ENCODE measurements at regions not wholly inside any gene's neighbourhood (a gene's known extent, or its start where the extent isn't known, plus 50 kb on each side); places are given as distances from the start of the nearest gene placed in this dataset.

DNA sequence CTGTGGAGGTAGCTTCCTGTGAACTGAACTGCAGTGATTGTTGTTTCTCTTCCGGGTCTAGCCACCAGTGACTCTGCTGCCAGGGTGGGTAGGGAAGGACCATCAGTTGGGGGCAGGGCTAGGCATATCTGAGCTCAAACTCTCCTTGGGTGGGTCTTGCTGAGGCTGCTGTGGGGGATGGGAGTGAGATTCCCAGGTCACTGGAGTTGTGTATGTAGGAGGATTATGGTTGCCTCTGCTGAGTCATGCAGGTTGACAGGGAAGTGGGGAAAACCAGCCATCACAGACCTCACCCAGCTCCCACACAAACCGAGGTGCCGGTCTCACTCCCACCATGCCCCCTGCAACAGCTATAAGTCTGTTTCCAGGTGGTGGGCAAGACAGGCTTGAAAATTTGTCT lies 1937.8 kb downstream of the PCDH7 start:
- CTCF ChIA-PET = interaction anchor here (1.5 kb wide), 1 partner anchor 20 kb away, joined by 6 read pairs; no protein-coding TSS in a partner anchor
- no peak overlapping the region for H3K4me3 Mint-ChIP-seq (ENCODE audit: unreplicated experiment)
- intact Hi-C loops (cut with micrococcal nuclease) = no loop called here
- H3K27ac Mint-ChIP-seq (ENCODE audit: low read depth, unreplicated experiment) = no peak overlapping the region
- H3K9me3 Mint-ChIP-seq (ENCODE audit: unreplicated experiment) = peaks cover 16% of the 10 kb centered on the region
- no peak for DNase-seq (ENCODE audit: unreplicated experiment)
- TF ChIP-seq, protein P1, sequence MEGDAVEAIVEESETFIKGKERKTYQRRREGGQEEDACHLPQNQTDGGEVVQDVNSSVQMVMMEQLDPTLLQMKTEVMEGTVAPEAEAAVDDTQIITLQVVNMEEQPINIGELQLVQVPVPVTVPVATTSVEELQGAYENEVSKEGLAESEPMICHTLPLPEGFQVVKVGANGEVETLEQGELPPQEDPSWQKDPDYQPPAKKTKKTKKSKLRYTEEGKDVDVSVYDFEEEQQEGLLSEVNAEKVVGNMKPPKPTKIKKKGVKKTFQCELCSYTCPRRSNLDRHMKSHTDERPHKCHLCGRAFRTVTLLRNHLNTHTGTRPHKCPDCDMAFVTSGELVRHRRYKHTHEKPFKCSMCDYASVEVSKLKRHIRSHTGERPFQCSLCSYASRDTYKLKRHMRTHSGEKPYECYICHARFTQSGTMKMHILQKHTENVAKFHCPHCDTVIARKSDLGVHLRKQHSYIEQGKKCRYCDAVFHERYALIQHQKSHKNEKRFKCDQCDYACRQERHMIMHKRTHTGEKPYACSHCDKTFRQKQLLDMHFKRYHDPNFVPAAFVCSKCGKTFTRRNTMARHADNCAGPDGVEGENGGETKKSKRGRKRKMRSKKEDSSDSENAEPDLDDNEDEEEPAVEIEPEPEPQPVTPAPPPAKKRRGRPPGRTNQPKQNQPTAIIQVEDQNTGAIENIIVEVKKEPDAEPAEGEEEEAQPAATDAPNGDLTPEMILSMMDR (IDR thresholded peaks at IDR 0.05; ENCODE audit: unreplicated experiment) = no peak
- no peaks in the 10 kb centered on the region for H3K4me1 Mint-ChIP-seq (ENCODE audit: insufficient read depth, unreplicated experiment)
- H3K27me3 Mint-ChIP-seq (ENCODE audit: insufficient read depth, unreplicated experiment) = no peaks in the 10 kb centered on the region
- H3K36me3 Mint-ChIP-seq (ENCODE audit: insufficient read depth, unreplicated experiment) = no peaks in the 10 kb centered on the region
- POLR2A ChIA-PET = no interaction called here
- no TSS peak for BruUV-seq (replicated peaks)

- ChIA-PET POLR2A (no interaction called here), CTCF (no interaction called here)
- no peaks in the 10 kb centered on the region for H3K4me1 Mint-ChIP-seq (ENCODE audit: insufficient read depth, unreplicated experiment)
- intact Hi-C loops (cut with micrococcal nuclease) = no loop called here
- H3K27me3 Mint-ChIP-seq (ENCODE audit: insufficient read depth, unreplicated experiment) = no peaks in the 10 kb centered on the region
- no peak for DNase-seq (ENCODE audit: unreplicated experiment)
- no TSS peak for BruUV-seq (replicated peaks)
- TF ChIP-seq, protein P1 (IDR thresholded peaks at IDR 0.05; ENCODE audit: unreplicated experiment) = no peak
- no peak overlapping the region for H3K4me3 Mint-ChIP-seq (ENCODE audit: unreplicated experiment)
- H3K9me3 Mint-ChIP-seq (ENCODE audit: unreplicated experiment) = peaks cover 17% of the 10 kb centered on the region
- H3K27ac Mint-ChIP-seq (ENCODE audit: low read depth, unreplicated experiment) = no peak overlapping the region
- no peaks in the 10 kb centered on the region for H3K36me3 Mint-ChIP-seq (ENCODE audit: insufficient read depth, unreplicated experiment)
Measured at GRCh38 chr4:32661229-32661628, 1941.1 kb downstream of the PCDH7 start.

GRCh38 chr4:32662803-32663202 lies 1942.6 kb downstream of the PCDH7 start:
- CTCF ChIA-PET = no interaction called here
- no peaks in the 10 kb centered on the region for H3K36me3 Mint-ChIP-seq (ENCODE audit: insufficient read depth, unreplicated experiment)
- no peak overlapping the region for H3K4me3 Mint-ChIP-seq (ENCODE audit: unreplicated experiment)
- intact Hi-C loops (cut with micrococcal nuclease) = no loop called here
- no peaks in the 10 kb centered on the region for H3K27me3 Mint-ChIP-seq (ENCODE audit: insufficient read depth, unreplicated experiment)
- H3K27ac Mint-ChIP-seq (ENCODE audit: low read depth, unreplicated experiment) = no peak overlapping the region
- H3K4me1 Mint-ChIP-seq (ENCODE audit: insufficient read depth, unreplicated experiment) = no peaks in the 10 kb centered on the region
- TF ChIP-seq, protein P1 (IDR thresholded peaks at IDR 0.05; ENCODE audit: unreplicated experiment) = no peak
- H3K9me3 Mint-ChIP-seq (ENCODE audit: unreplicated experiment) = peaks cover 17% of the 10 kb centered on the region
- no peak for DNase-seq (ENCODE audit: unreplicated experiment)
- no TSS peak for BruUV-seq (replicated peaks)
- POLR2A ChIA-PET = no interaction called here

DNA sequence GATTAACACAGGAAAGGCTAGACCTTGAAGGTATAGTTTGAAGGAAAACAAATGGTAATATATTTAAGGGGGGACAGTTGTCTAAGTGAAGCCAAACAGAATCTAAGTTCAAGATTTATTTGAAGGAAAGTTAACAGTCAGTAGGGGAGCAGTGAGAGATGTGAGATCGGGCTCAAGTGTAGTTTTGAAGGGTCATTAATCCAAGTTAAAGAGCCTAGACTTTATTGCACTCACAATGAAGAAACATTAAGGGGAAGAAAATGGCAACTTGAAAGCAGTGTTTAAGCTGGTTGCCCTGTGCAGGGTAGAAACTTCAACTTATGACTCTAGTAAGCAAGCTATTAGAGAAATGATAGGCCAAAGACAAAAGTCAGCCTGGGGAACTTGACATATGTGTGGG lies 1952.2 kb downstream of the PCDH7 start:
- Mint-ChIP-seq H3K4me1 (ENCODE audit: insufficient read depth, unreplicated experiment) (no peaks in the 10 kb centered on the region), H3K27ac (ENCODE audit: low read depth, unreplicated experiment) (no peak overlapping the region), H3K4me3 (ENCODE audit: unreplicated experiment) (no peak overlapping the region), H3K9me3 (ENCODE audit: unreplicated experiment) (peaks cover 11% of the 10 kb centered on the region), H3K27me3 (ENCODE audit: insufficient read depth, unreplicated experiment) (no peaks in the 10 kb centered on the region), H3K36me3 (ENCODE audit: insufficient read depth, unreplicated experiment) (no peaks in the 10 kb centered on the region)
- ChIA-PET POLR2A (no interaction called here), CTCF (no interaction called here)
- intact Hi-C loops (cut with micrococcal nuclease) = no loop called here
- no TSS peak for BruUV-seq (replicated peaks)
- DNase-seq (ENCODE audit: unreplicated experiment) = no peak
- TF ChIP-seq, protein P1 (IDR thresholded peaks at IDR 0.05; ENCODE audit: unreplicated experiment) = no peak

Measured in MCF 10A (cell line).